ENCODE measurements at regions not wholly inside any gene's neighbourhood (a gene's known extent, or its start where the extent isn't known, plus 50 kb on each side); places are given as distances from the start of the nearest gene placed in this dataset.

GRCh38 chr4:63619771-63620170 lies 789.5 kb downstream of the TECRL start:
- no peak for DNase-seq (ENCODE audit: low read depth)

GRCh38 chr4:63618883-63619718 lies 790.1 kb downstream of the TECRL start:
- no peak for DNase-seq (ENCODE audit: low read depth)

GRCh38 chr4:63607169-63607872 lies 801.9 kb downstream of the TECRL start:
- DNase-seq (ENCODE audit: low read depth): no peak

- no peak for DNase-seq (ENCODE audit: low read depth)
Measured at GRCh38 chr4:63589796-63590195, 819.5 kb downstream of the TECRL start.

GRCh38 chr4:63583561-63583960 lies 825.7 kb downstream of the TECRL start:
- no peak for DNase-seq (ENCODE audit: low read depth)

GRCh38 chr4:63583007-63583406 lies 826.2 kb downstream of the TECRL start:
- no peak for DNase-seq (ENCODE audit: low read depth)

- DNase-seq (ENCODE audit: low read depth): no peak
Measured at GRCh38 chr4:63580796-63581475, 828.3 kb downstream of the TECRL start.

- no peak for DNase-seq (ENCODE audit: low read depth)
Measured at GRCh38 chr4:63578383-63578782, 830.9 kb downstream of the TECRL start.

- no peak for DNase-seq (ENCODE audit: low read depth)
Measured at GRCh38 chr4:63566658-63567057, 842.6 kb downstream of the TECRL start.

- no peak for DNase-seq (ENCODE audit: low read depth)
Measured at GRCh38 chr4:63563288-63564014, 845.8 kb downstream of the TECRL start.

- no peak for DNase-seq (ENCODE audit: low read depth)
Measured at GRCh38 chr4:63558709-63559108, 850.5 kb downstream of the TECRL start.

GRCh38 chr4:63556332-63556731 lies 852.9 kb downstream of the TECRL start:
- DNase-seq (ENCODE audit: low read depth): no peak

GRCh38 chr4:63553123-63553522 lies 856.1 kb downstream of the TECRL start:
- DNase-seq (ENCODE audit: low read depth): no peak

- no peak for DNase-seq (ENCODE audit: low read depth)
Measured at GRCh38 chr4:63541828-63542227, 867.4 kb downstream of the TECRL start.

- DNase-seq (ENCODE audit: low read depth): no peak
Measured at GRCh38 chr4:63529581-63530337, 879.5 kb downstream of the TECRL start.

GRCh38 chr4:63528256-63528991 lies 880.8 kb downstream of the TECRL start:
- no peak for DNase-seq (ENCODE audit: low read depth)

GRCh38 chr4:63526251-63526650 lies 883.0 kb downstream of the TECRL start:
- no peak for DNase-seq (ENCODE audit: low read depth)

GRCh38 chr4:63524764-63525163 lies 884.5 kb downstream of the TECRL start:
- DNase-seq (ENCODE audit: low read depth): no peak

- no peak for DNase-seq (ENCODE audit: low read depth)
Measured at GRCh38 chr4:63505714-63506460, 903.4 kb downstream of the TECRL start.

- DNase-seq (ENCODE audit: low read depth): no peak
Measured at GRCh38 chr4:63493265-63493664, 916.0 kb downstream of the TECRL start.
